Muscle of back (tissue), 3 donors: ENCODE measurements at regions not wholly inside any gene's neighbourhood (a gene's known extent, or its start where the extent isn't known, plus 50 kb on each side); places are given as distances from the start of the nearest gene placed in this dataset.

Source experiments
- DNase-seq, 3 donors: peaks; one replicate each; pipeline versions ENCODE4 v3.0.0 to v3.0.0-alpha.2; 2013

GRCh38 chr7:121450631-121451198 is 54.6 kb upstream of the FAM3C start:
- no peak for DNase-seq

GRCh38 chr7:121449735-121450240 is 53.7 kb upstream of the FAM3C start:
- DNase-seq: no peak

- no peak for DNase-seq
Observed at GRCh38 chr7:121449329-121449728, 53.2 kb upstream of the FAM3C start.

- no peak for DNase-seq
Observed at GRCh38 chr7:121448429-121448828, 52.3 kb upstream of the FAM3C start.

GRCh38 chr7:121447911-121448300 is 51.8 kb upstream of the FAM3C start:
- peak; percentile 16 to 67 (median 30) for DNase-seq

GRCh38 chr7:121447243-121447910 is 51.3 kb upstream of the FAM3C start:
- peak; percentile 67 to 86 (median 78) for DNase-seq

- DNase-seq: no peak
Observed at GRCh38 chr7:121446526-121446925, 50.4 kb upstream of the FAM3C start.
